ENCODE measurements at regions not wholly inside any gene's neighbourhood (a gene's known extent, or its start where the extent isn't known, plus 50 kb on each side); places are given as distances from the start of the nearest gene placed in this dataset.

DNA sequence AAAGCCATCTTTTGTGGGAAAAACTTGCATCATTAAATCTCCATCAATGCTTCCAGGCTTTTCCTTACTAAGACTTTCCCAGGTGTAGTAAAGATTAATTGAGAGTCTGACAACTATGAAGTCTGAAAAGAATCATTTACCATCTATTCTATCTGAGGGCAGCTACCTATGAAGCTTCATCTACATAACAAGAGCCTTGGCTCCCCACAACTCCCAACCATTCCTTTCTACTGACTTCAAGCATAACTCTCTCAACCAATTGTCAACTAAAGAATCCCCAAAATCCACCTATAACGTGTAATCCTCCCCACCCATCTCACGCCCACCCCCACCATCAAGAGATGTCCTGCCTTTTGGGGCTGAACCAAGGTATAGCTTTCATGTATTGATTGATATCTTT is 101.5 kb upstream of the GABRA2 start:
- TF ChIP-seq, protein P1, sequence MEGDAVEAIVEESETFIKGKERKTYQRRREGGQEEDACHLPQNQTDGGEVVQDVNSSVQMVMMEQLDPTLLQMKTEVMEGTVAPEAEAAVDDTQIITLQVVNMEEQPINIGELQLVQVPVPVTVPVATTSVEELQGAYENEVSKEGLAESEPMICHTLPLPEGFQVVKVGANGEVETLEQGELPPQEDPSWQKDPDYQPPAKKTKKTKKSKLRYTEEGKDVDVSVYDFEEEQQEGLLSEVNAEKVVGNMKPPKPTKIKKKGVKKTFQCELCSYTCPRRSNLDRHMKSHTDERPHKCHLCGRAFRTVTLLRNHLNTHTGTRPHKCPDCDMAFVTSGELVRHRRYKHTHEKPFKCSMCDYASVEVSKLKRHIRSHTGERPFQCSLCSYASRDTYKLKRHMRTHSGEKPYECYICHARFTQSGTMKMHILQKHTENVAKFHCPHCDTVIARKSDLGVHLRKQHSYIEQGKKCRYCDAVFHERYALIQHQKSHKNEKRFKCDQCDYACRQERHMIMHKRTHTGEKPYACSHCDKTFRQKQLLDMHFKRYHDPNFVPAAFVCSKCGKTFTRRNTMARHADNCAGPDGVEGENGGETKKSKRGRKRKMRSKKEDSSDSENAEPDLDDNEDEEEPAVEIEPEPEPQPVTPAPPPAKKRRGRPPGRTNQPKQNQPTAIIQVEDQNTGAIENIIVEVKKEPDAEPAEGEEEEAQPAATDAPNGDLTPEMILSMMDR (conservative IDR thresholded peaks at IDR 0.05; ENCODE audit: low read depth, low read length), result no peak
- TF ChIP-seq EZH2 (IDR thresholded peaks at IDR 0.05; ENCODE audit: borderline replicate concordance, low read depth, low read length, poor library complexity, severe bottlenecking), result no peak

All from A673 (cell line).